SH-SY5Y (cell line): ENCODE measurements at regions not wholly inside any gene's neighbourhood (a gene's known extent, or its start where the extent isn't known, plus 50 kb on each side); places are given as distances from the start of the nearest gene placed in this dataset.

Experiments used
- GATA2 ChIP-seq: IDR thresholded peaks from 2 replicates; pipeline ENCODE4 v1.6.1; 2011; ENCODE audit warnings: mild to moderate bottlenecking, low read depth, low read length
- GATA3 ChIP-seq: IDR thresholded peaks from 2 replicates; pipeline ENCODE4 v1.6.1; 2011; ENCODE audit warnings: low read depth, mild to moderate bottlenecking, low read length, moderate library complexity

- TF ChIP-seq GATA2 (no peak), GATA3 (no peak)
Measured at GRCh38 chr1:235043234-235043633, 85.4 kb downstream of the TOMM20 start.
